OCI-LY7 (cell line): ENCODE measurements at regions not wholly inside any gene's neighbourhood (a gene's known extent, or its start where the extent isn't known, plus 50 kb on each side); places are given as distances from the start of the nearest gene placed in this dataset.

ENCODE experiments used
- BruUV-seq: library from RNA; stranded (reverse); fragments of 400-500 nt; replicated peaks from 2 replicates; lab custom pipeline; 2021; lab: Mats Ljungman, UMichigan
- CTCF ChIA-PET: fragments of 300-600 bp; sonication (Branson Sonifier 250); formaldehyde crosslinking; loops from one replicate; lab custom pipeline; 2022; ENCODE audit warnings: antibody characterized with exemption; ENCODE audit not compliant: unreplicated experiment; lab: Charles Lee
- POLR2A ChIA-PET: fragments of 300-600 bp; sonication (Branson Sonifier 250); formaldehyde crosslinking; loops from one replicate; lab custom pipeline; 2022; ENCODE audit warnings: antibody characterized with exemption; lab: Charles Lee
- DNase-seq: peaks from one replicate; pipeline ENCODE4 v3.0.0-alpha.2; 2015; ENCODE audit warnings: low spot score
- H2AFZ ChIP-seq: fragments of 200-600 bp; sonication (generic), shearing (Covaris generic); 2 replicates; pipeline ENCODE4 v1.6.1; 2014; ENCODE audit warnings: mild to moderate bottlenecking, antibody characterized with exemption, low read length, moderate library complexity
- H3K27ac ChIP-seq: fragments of 200-600 bp; sonication (generic); 2 replicates; pipeline ENCODE4 v1.5.1; 2014; ENCODE audit warnings: mixed run types, low read depth, mild to moderate bottlenecking, moderate library complexity, low read length, inconsistent platforms; ENCODE audit not compliant: poor library complexity, severe bottlenecking
- H3K36me3 ChIP-seq: fragments of 200-600 bp; sonication (generic); 2 replicates; pipeline ENCODE4 v1.6.1; 2014; ENCODE audit warnings: mild to moderate bottlenecking, antibody characterized with exemption, low read length, moderate library complexity, mixed read lengths; ENCODE audit not compliant: insufficient read depth
- H3K4me1 ChIP-seq: fragments of 200-600 bp; sonication (generic); 2 replicates; pipeline ENCODE4 v1.5.1; 2014; ENCODE audit warnings: mild to moderate bottlenecking, low read length; ENCODE audit not compliant: insufficient read depth, poor library complexity, severe bottlenecking
- H3K4me2 ChIP-seq: fragments of 200-600 bp; sonication (generic); 2 replicates; pipeline ENCODE4 v1.6.1; 2014; ENCODE audit warnings: mild to moderate bottlenecking, low read length
- H3K4me3 ChIP-seq: fragments of 200-600 bp; sonication (generic); 2 replicates; pipeline ENCODE4 v1.5.1; 2014; ENCODE audit warnings: mild to moderate bottlenecking, low read depth, low read length; ENCODE audit not compliant: poor library complexity, severe bottlenecking
- H3K79me2 ChIP-seq: fragments of 200-600 bp; sonication (generic); 2 replicates; pipeline ENCODE4 v1.6.1; 2016; ENCODE audit warnings: low read depth, mild to moderate bottlenecking, low read length, moderate library complexity, mixed read lengths; ENCODE audit not compliant: insufficient read depth
- H3K9me2 ChIP-seq: fragments of 200-600 bp; sonication (generic); 2 replicates; pipeline ENCODE4 v1.6.1; 2016; ENCODE audit warnings: mild to moderate bottlenecking, low read length, mixed read lengths; ENCODE audit not compliant: insufficient read depth
- H3K9me3 ChIP-seq: fragments of 200-600 bp; sonication (generic); 2 replicates; pipeline ENCODE4 v1.6.1; 2014; ENCODE audit warnings: mild to moderate bottlenecking, mixed run types, low read length, mixed read lengths
- H4K20me1 ChIP-seq: fragments of 200-600 bp; sonication (generic); 2 replicates; pipeline ENCODE4 v1.6.1; 2014; ENCODE audit warnings: mild to moderate bottlenecking, antibody characterized with exemption, low read length, moderate library complexity, mixed read lengths; ENCODE audit not compliant: insufficient read depth
- EZH2phosphoT487 ChIP-seq: fragments of 200-600 bp; sonication (generic); IDR thresholded peaks from 2 replicates; pipeline ENCODE4 v1.6.1; 2018; ENCODE audit warnings: low read depth, borderline replicate concordance, mild to moderate bottlenecking, mixed run types, antibody characterized with exemption, low read length, moderate library complexity, mixed read lengths
- intact Hi-C: fragments of 100-400 bp; cut with micrococcal nuclease; formaldehyde crosslinking; loops from one replicate; pipeline ENCODE4 v1.10.0; 2022; ENCODE audit not compliant: unreplicated experiment
- TF ChIP-seq, protein P1 (sequence below): fragments of 200-600 bp; sonication (generic); conservative IDR thresholded peaks from 2 replicates; pipeline ENCODE4 v1.5.1; 2014; ENCODE audit warnings: mild to moderate bottlenecking, antibody characterized with exemption, low read length, moderate library complexity, mixed read lengths

DNA sequence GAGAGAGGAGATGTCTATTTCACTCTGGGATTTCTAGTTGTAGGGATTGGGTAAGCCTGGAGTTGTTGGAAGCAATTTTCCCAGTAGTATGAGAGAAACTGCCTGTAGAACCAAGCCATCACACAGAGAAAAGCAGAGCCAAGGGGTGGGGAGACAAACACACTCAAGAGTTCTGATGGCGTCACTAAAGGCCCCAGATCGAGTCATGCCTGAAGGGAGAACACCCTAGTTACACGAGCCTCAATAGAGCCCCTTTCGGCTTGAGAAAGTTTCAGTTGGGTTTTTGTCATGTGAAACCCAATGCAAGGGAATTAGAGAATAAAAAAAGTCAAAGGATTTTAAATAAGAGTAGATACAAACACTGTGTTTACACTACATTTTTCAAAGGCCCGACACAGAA, 66.1 kb upstream of the PFN2 start:
- Histone ChIP-seq H3K9me2 (no peaks in the 10 kb centered on the region), H2AFZ (no peak overlapping the region), H3K27ac (no peak overlapping the region), H3K4me3 (no peak overlapping the region), H3K4me1 (no peaks in the 10 kb centered on the region), H3K9me3 (no peaks in the 10 kb centered on the region), H3K4me2 (no peak overlapping the region), H4K20me1 (no peaks in the 10 kb centered on the region), H3K79me2 (no peaks in the 10 kb centered on the region), H3K36me3 (no peaks in the 10 kb centered on the region)
- ChIA-PET POLR2A (no interaction called here), CTCF (no interaction called here)
- intact Hi-C loops, result no loop called here
- no TSS peak for BruUV-seq
- TF ChIP-seq, protein P1, sequence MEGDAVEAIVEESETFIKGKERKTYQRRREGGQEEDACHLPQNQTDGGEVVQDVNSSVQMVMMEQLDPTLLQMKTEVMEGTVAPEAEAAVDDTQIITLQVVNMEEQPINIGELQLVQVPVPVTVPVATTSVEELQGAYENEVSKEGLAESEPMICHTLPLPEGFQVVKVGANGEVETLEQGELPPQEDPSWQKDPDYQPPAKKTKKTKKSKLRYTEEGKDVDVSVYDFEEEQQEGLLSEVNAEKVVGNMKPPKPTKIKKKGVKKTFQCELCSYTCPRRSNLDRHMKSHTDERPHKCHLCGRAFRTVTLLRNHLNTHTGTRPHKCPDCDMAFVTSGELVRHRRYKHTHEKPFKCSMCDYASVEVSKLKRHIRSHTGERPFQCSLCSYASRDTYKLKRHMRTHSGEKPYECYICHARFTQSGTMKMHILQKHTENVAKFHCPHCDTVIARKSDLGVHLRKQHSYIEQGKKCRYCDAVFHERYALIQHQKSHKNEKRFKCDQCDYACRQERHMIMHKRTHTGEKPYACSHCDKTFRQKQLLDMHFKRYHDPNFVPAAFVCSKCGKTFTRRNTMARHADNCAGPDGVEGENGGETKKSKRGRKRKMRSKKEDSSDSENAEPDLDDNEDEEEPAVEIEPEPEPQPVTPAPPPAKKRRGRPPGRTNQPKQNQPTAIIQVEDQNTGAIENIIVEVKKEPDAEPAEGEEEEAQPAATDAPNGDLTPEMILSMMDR, result no peak
- no peak for TF ChIP-seq EZH2phosphoT487
- DNase-seq, result no peak

DNA sequence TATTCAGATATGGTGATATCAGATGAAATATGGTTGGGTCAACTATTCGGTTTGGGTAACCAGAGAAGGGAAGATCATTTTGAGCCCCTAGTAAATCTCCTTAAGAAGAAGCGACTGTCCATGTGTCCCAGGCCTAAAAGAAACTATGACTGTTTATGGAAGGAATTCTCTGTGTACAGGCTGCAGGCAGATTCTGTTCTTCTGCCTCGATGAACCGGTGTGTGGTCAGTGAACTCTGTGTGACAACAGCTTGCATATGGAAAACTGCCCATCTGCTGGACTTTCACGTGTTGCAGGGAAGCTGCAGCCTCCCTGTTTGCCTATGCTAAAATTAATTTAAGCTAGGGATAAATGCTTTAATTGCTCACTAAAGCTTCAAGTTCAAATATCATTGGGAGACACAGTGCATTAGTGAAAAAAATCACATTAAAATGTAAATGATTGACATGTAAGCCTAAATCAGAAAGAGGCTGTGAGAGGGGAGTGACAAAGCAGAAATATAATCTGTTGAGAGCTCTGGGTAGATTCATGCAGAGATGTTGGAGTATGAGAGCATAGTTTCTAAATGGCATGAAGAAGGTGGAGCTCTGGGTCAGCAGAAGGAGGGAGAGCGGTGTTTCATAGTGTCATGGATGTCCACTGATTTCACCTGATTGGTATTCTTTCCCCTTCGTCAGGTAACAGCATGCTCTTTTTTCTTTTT, 65.4 kb upstream of the PFN2 start:
- no peak overlapping the region for H2AFZ ChIP-seq
- no peak for DNase-seq
- no peaks in the 10 kb centered on the region for H4K20me1 ChIP-seq
- no peaks in the 10 kb centered on the region for H3K36me3 ChIP-seq
- no TSS peak for BruUV-seq
- H3K4me1 ChIP-seq, result no peaks in the 10 kb centered on the region
- TF ChIP-seq, protein P1, result no peak
- no peak for TF ChIP-seq EZH2phosphoT487
- H3K4me3 ChIP-seq, result no peak overlapping the region
- POLR2A ChIA-PET, result no interaction called here
- H3K27ac ChIP-seq, result no peak overlapping the region
- H3K4me2 ChIP-seq, result no peak overlapping the region
- intact Hi-C loops, result no loop called here
- no peaks in the 10 kb centered on the region for H3K79me2 ChIP-seq
- CTCF ChIA-PET, result no interaction called here
- H3K9me2 ChIP-seq, result no peaks in the 10 kb centered on the region
- H3K9me3 ChIP-seq, result no peaks in the 10 kb centered on the region

GRCh38 chr3:150035301-150035779, 64.6 kb upstream of the PFN2 start:
- Histone ChIP-seq H3K9me3 (no peaks in the 10 kb centered on the region), H3K36me3 (no peaks in the 10 kb centered on the region), H3K4me3 (no peak overlapping the region), H4K20me1 (no peaks in the 10 kb centered on the region), H3K4me1 (no peaks in the 10 kb centered on the region), H2AFZ (no peak overlapping the region), H3K79me2 (no peaks in the 10 kb centered on the region), H3K9me2 (no peaks in the 10 kb centered on the region), H3K4me2 (no peak overlapping the region), H3K27ac (no peak overlapping the region)
- intact Hi-C loops, result no loop called here
- no TSS peak for BruUV-seq
- POLR2A ChIA-PET, result interaction anchor here (1.1 kb wide), 1 partner anchor 80 kb away, joined by 3 read pairs; no protein-coding TSS in a partner anchor
- TF ChIP-seq EZH2phosphoT487, result no peak
- TF ChIP-seq, protein P1, result no peak
- no peak for DNase-seq
- CTCF ChIA-PET, result no interaction called here
